H1 (cell line): ENCODE measurements at regions not wholly inside any gene's neighbourhood (a gene's known extent, or its start where the extent isn't known, plus 50 kb on each side); places are given as distances from the start of the nearest gene placed in this dataset.

Source experiments
- BRCA1 ChIP-seq: IDR thresholded peaks from 2 replicates; pipeline ENCODE4 v1.6.1; 2012; ENCODE audit warnings: low read depth, low read length, improper control_type of control experiment
- CBX8 ChIP-seq: fragments of 300-800, 300-1000 bp; sonication (generic); IDR thresholded peaks from 2 replicates; pipeline ENCODE4 v1.7.1; 2016; ENCODE audit warnings: low read depth, low read length, borderline replicate concordance
- CHD7 ChIP-seq: fragments of 300-600 bp; sonication (generic); IDR thresholded peaks from 2 replicates; pipeline ENCODE4 v1.7.1; 2012; ENCODE audit warnings: low read length, moderate library complexity, mild to moderate bottlenecking, inconsistent platforms; ENCODE audit not compliant: insufficient replicate concordance
- GTF2F1 ChIP-seq: IDR thresholded peaks from 2 replicates; pipeline ENCODE4 v1.6.1; 2012; ENCODE audit warnings: low read depth, low read length, improper control_type of control experiment, borderline replicate concordance
- RXRA ChIP-seq: IDR thresholded peaks from 2 replicates; pipeline ENCODE4 v1.6.1; 2011; ENCODE audit warnings: low read depth, mild to moderate bottlenecking, low read length, moderate library complexity; ENCODE audit not compliant: insufficient read depth
- SRF ChIP-seq: IDR thresholded peaks from 2 replicates; pipeline ENCODE4 v1.6.1; 2011; ENCODE audit warnings: mild to moderate bottlenecking, low read depth, low read length, moderate library complexity
- TF ChIP-seq, protein P1 (sequence below), 3 experiments: IDR thresholded peaks; 1 replicate in 2 of 3; 2 replicates in 1 of 3; pipeline versions ENCODE4 v1.5.1 to v1.6.1; 2011; ENCODE audit warnings: low read length in 3 of 3, mild to moderate bottlenecking in 3 of 3, inconsistent platforms in 2 of 3, low read depth in 1 of 3, moderate library complexity in 1 of 3; ENCODE audit not compliant: insufficient read depth in 1 of 3; ENCODE audit errors: control extremely low read depth in 1 of 3

DNA sequence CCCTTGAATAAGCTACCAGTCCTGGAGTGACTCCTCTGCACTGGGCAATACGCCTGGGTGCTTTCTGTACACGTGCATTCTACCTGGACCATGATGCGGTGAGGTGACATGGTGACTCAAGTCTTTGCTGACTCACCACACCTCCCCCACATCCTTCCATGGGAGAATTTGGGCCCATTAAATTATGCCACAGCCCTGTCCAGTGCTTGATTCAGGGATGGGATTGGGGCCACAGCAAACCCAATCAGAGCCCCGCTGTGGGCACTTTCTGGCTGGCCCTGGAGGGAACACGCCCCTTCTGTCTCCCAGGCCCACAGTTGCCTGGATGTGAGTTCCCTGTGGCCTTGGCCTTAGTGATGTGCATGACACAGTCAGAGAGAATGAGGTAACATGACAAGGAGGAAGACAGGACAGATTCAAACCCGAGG, 86.9 kb downstream of the LRRC30 start (continued):
- no peak for TF ChIP-seq CHD7
- TF ChIP-seq, protein P1, sequence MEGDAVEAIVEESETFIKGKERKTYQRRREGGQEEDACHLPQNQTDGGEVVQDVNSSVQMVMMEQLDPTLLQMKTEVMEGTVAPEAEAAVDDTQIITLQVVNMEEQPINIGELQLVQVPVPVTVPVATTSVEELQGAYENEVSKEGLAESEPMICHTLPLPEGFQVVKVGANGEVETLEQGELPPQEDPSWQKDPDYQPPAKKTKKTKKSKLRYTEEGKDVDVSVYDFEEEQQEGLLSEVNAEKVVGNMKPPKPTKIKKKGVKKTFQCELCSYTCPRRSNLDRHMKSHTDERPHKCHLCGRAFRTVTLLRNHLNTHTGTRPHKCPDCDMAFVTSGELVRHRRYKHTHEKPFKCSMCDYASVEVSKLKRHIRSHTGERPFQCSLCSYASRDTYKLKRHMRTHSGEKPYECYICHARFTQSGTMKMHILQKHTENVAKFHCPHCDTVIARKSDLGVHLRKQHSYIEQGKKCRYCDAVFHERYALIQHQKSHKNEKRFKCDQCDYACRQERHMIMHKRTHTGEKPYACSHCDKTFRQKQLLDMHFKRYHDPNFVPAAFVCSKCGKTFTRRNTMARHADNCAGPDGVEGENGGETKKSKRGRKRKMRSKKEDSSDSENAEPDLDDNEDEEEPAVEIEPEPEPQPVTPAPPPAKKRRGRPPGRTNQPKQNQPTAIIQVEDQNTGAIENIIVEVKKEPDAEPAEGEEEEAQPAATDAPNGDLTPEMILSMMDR (IDR thresholded peaks at IDR 0.05; ENCODE audit: control extremely low read depth in 1 of 3, insufficient read depth in 1 of 3, low read depth in 1 of 3, low read length in 3 of 3), result no peak
- TF ChIP-seq GTF2F1, result no peak
- TF ChIP-seq CBX8, result no peak
- TF ChIP-seq BRCA1, result no peak
- no peak for TF ChIP-seq SRF
- TF ChIP-seq RXRA, result no peak
- TF ChIP-seq, all 59 proteins: peak for 0
